Endometrium (tissue), 2 donors: ENCODE measurements at regions not wholly inside any gene's neighbourhood (a gene's known extent, or its start where the extent isn't known, plus 50 kb on each side); places are given as distances from the start of the nearest gene placed in this dataset.
"Not testable (repeated sequence)": the region's sequence is repeated elsewhere in the genome, so short reads cannot be mapped to it uniquely, and the experiment has no call there.

Experiments used
- FAIRE-seq: peaks from 2 replicates; lab custom pipeline; 2012; peaks lifted over from hg19 to GRCh38; lab: Jason Lieb, UNC
- donor health status: control.
- donor health status: control.

- FAIRE-seq: no peak
These were observed 338.0 kb downstream of the RMST start for GRCh38 chr12:97800561-97800960.

- FAIRE-seq: no peak
These were observed 339.0 kb downstream of the RMST start for GRCh38 chr12:97801471-97802059.

- FAIRE-seq: no peak
These were observed 342.5 kb downstream of the RMST start for GRCh38 chr12:97805146-97805545.

GRCh38 chr12:97813301-97813700 is 350.7 kb downstream of the RMST start:
- FAIRE-seq: no peak

- no peak for FAIRE-seq
These were observed 359.2 kb downstream of the RMST start for GRCh38 chr12:97821806-97822205.

GRCh38 chr12:97835541-97835940 is 372.9 kb downstream of the RMST start:
- no peak for FAIRE-seq

GRCh38 chr12:97837401-97837800 is 374.8 kb downstream of the RMST start:
- FAIRE-seq: no peak

- FAIRE-seq: no peak
These were observed 385.4 kb downstream of the RMST start for GRCh38 chr12:97848051-97848450.

- no peak for FAIRE-seq
These were observed 391.9 kb downstream of the RMST start for GRCh38 chr12:97854477-97854876.

- FAIRE-seq: no peak
These were observed 399.5 kb downstream of the RMST start for GRCh38 chr12:97862072-97862471.

GRCh38 chr12:97875064-97875463 is 412.5 kb downstream of the RMST start:
- no peak for FAIRE-seq

- FAIRE-seq: no peak
These were observed 414.2 kb downstream of the RMST start for GRCh38 chr12:97876780-97877179.

GRCh38 chr12:97877404-97877803 is 414.8 kb downstream of the RMST start:
- FAIRE-seq: no peak

GRCh38 chr12:97886511-97887176 is 424.0 kb downstream of the RMST start:
- no peak for FAIRE-seq

- not testable (repeated sequence) for FAIRE-seq
These were observed 435.3 kb downstream of the RMST start for GRCh38 chr12:97897881-97898280.

- no peak for FAIRE-seq
These were observed 436.9 kb downstream of the RMST start for GRCh38 chr12:97899529-97899928.

GRCh38 chr12:97899956-97900355 is 437.4 kb downstream of the RMST start:
- FAIRE-seq: no peak

GRCh38 chr12:97903356-97903755 is 440.8 kb downstream of the RMST start:
- no peak for FAIRE-seq

- no peak for FAIRE-seq
These were observed 444.9 kb downstream of the RMST start for GRCh38 chr12:97907504-97907903.

GRCh38 chr12:97910559-97910958 is 448.0 kb downstream of the RMST start:
- no peak for FAIRE-seq

- no peak for FAIRE-seq
These were observed 450.3 kb downstream of the RMST start for GRCh38 chr12:97912943-97913342.

- no peak for FAIRE-seq
These were observed 459.5 kb downstream of the RMST start for GRCh38 chr12:97921979-97922722.

- FAIRE-seq: no peak
These were observed 460.9 kb downstream of the RMST start for GRCh38 chr12:97923546-97923945.
